Common myeloid progenitor, CD34-positive (primary cell): ENCODE measurements at regions not wholly inside any gene's neighbourhood (a gene's known extent, or its start where the extent isn't known, plus 50 kb on each side); places are given as distances from the start of the nearest gene placed in this dataset.

Experiments used
- CTCF ChIA-PET: fragments of 350-600 bp; sonication (Branson Sonifier 250); formaldehyde crosslinking; loops from one replicate; lab custom pipeline; 2021; ENCODE audit warnings: antibody characterized with exemption; lab: Charles Lee
- POLR2A ChIA-PET: fragments of 350-600 bp; sonication (Branson Sonifier 250); formaldehyde crosslinking; loops from one replicate; lab custom pipeline; 2021; ENCODE audit warnings: antibody characterized with exemption; lab: Charles Lee
- DNase-seq, 3 donors: peaks; one replicate each; pipeline versions ENCODE4 v3.0.0 to v3.0.0-alpha.2; 2013
- H3K27ac ChIP-seq, 2 experiments: 1 replicate in 1 of 2; 2 replicates in 1 of 2; pipeline ENCODE4 v1.7.0; 2013; ENCODE audit warnings: inconsistent platforms in 2 of 2, low read length in 2 of 2, mild to moderate bottlenecking in 2 of 2, low read depth in 1 of 2, moderate library complexity in 1 of 2; ENCODE audit not compliant: severe bottlenecking in 2 of 2, insufficient read depth in 1 of 2, poor library complexity in 1 of 2
- H3K27me3 ChIP-seq, 5 experiments: replicated peaks in 2 of 5; 1 replicate in 3 of 5; 2 replicates in 2 of 5; pipeline versions ENCODE4 v1.6.1 to v1.7.0; 2013; ENCODE audit warnings: low read length in 4 of 5, mild to moderate bottlenecking in 2 of 5, moderate library complexity in 2 of 5, inconsistent platforms in 1 of 5; ENCODE audit not compliant: insufficient read depth in 5 of 5, control insufficient read depth in 4 of 5
- H3K36me3 ChIP-seq, 4 experiments: 1 replicate in 2 of 4; 2 replicates in 2 of 4; pipeline versions ENCODE4 v1.6.1 to v1.7.0; 2013; ENCODE audit warnings: low read length in 3 of 4, control low read depth in 1 of 4, mild to moderate bottlenecking in 1 of 4; ENCODE audit not compliant: control insufficient read depth in 4 of 4, insufficient read depth in 4 of 4
- H3K4me1 ChIP-seq, 4 experiments: 1 replicate in 3 of 4; 2 replicates in 1 of 4; pipeline versions ENCODE4 v1.6.1 to v1.7.1; 2013; ENCODE audit warnings: low read length in 3 of 4, mild to moderate bottlenecking in 3 of 4, control low read depth in 1 of 4, inconsistent platforms in 1 of 4, moderate library complexity in 1 of 4; ENCODE audit not compliant: control insufficient read depth in 4 of 4, insufficient read depth in 4 of 4; ENCODE audit errors: control extremely low read depth in 1 of 4
- H3K4me3 ChIP-seq, 7 experiments: 1 replicate in 4 of 7; 2 replicates in 3 of 7; pipeline versions ENCODE4 v1.5.1 to v1.7.0; 2013; ENCODE audit warnings: mild to moderate bottlenecking in 7 of 7, low read length in 6 of 7, moderate library complexity in 6 of 7, inconsistent platforms in 2 of 7, low read depth in 2 of 7, control low read depth in 1 of 7; ENCODE audit not compliant: insufficient read depth in 4 of 7, control insufficient read depth in 1 of 7; ENCODE audit errors: extremely low read depth in 1 of 7
- H3K9me3 ChIP-seq, 5 experiments: 1 replicate in 4 of 5; 2 replicates in 1 of 5; pipeline versions ENCODE4 v1.6.1 to v1.7.1; 2013; ENCODE audit warnings: low read length in 4 of 5, mild to moderate bottlenecking in 2 of 5, inconsistent platforms in 1 of 5, low read depth in 1 of 5, moderate library complexity in 1 of 5; ENCODE audit not compliant: control insufficient read depth in 4 of 5, insufficient read depth in 2 of 5; ENCODE audit errors: control extremely low read depth in 1 of 5
- WGBS: methylation state at CpG from one replicate; pipeline ENCODE4 v1.1.5; 2013; ENCODE audit not compliant: insufficient coverage; 5-methylcytosine and 5-hydroxymethylcytosine counted together

- peaks cover 0 to 8% (median 0%) of the 10 kb centered on the region in 5 experiments for H3K27me3 ChIP-seq
- DNase-seq, result no peak
- H3K36me3 ChIP-seq, result no peaks in the 10 kb centered on the region
- 100% methylated on average over 3 of the region's 10 CpGs for WGBS
- H3K9me3 ChIP-seq, result no peaks in the 10 kb centered on the region
- no peak overlapping the region for H3K27ac ChIP-seq
- H3K4me1 ChIP-seq, result no peaks in the 10 kb centered on the region
- CTCF ChIA-PET, result no interaction called here
- POLR2A ChIA-PET, result no interaction called here
- H3K4me3 ChIP-seq, result no peak overlapping the region
Measured at GRCh38 chr10:78800535-78801320, 268.0 kb upstream of the ZMIZ1 start.

- Histone ChIP-seq H3K9me3 (no peaks in the 10 kb centered on the region), H3K4me3 (no peak overlapping the region), H3K27me3 (peaks cover 0 to 8% (median 0%) of the 10 kb centered on the region in 5 experiments), H3K27ac (no peak overlapping the region), H3K4me1 (no peaks in the 10 kb centered on the region), H3K36me3 (no peaks in the 10 kb centered on the region)
- POLR2A ChIA-PET, result no interaction called here
- 100% methylated on average over 2 of the region's 4 CpGs for WGBS
- no peak for DNase-seq
- CTCF ChIA-PET, result no interaction called here
Measured at GRCh38 chr10:78802431-78802830, 266.3 kb upstream of the ZMIZ1 start.

GRCh38 chr10:78802866-78803265 is 265.9 kb upstream of the ZMIZ1 start:
- Histone ChIP-seq H3K4me1 (no peaks in the 10 kb centered on the region), H3K36me3 (no peaks in the 10 kb centered on the region), H3K9me3 (no peaks in the 10 kb centered on the region), H3K27me3 (peaks cover 0 to 8% (median 0%) of the 10 kb centered on the region in 5 experiments), H3K4me3 (no peak overlapping the region), H3K27ac (no peak overlapping the region)
- WGBS, result 81% methylated on average over 10 of the region's 11 CpGs
- ChIA-PET POLR2A (no interaction called here), CTCF (no interaction called here)
- DNase-seq, result no peak

GRCh38 chr10:78803710-78804109 is 265.1 kb upstream of the ZMIZ1 start:
- WGBS, result 96% methylated on average over 8 of the region's 8 CpGs
- Histone ChIP-seq H3K4me1 (no peaks in the 10 kb centered on the region), H3K27me3 (peaks cover 0 to 8% (median 0%) of the 10 kb centered on the region in 5 experiments), H3K4me3 (no peak overlapping the region), H3K27ac (no peak overlapping the region), H3K36me3 (no peaks in the 10 kb centered on the region), H3K9me3 (no peaks in the 10 kb centered on the region)
- CTCF ChIA-PET, result no interaction called here
- POLR2A ChIA-PET, result no interaction called here
- no peak for DNase-seq

GRCh38 chr10:78804411-78805032 is 264.2 kb upstream of the ZMIZ1 start:
- 98% methylated on average over 7 of the region's 7 CpGs for WGBS
- Histone ChIP-seq H3K27me3 (peaks cover 0 to 4% (median 0%) of the 10 kb centered on the region in 5 experiments), H3K4me3 (no peak overlapping the region), H3K4me1 (no peaks in the 10 kb centered on the region), H3K27ac (no peak overlapping the region), H3K9me3 (no peaks in the 10 kb centered on the region), H3K36me3 (no peaks in the 10 kb centered on the region)
- POLR2A ChIA-PET, result no interaction called here
- CTCF ChIA-PET, result no interaction called here
- DNase-seq, result no peak

- Histone ChIP-seq H3K27me3 (peaks cover 0 to 3% (median 0%) of the 10 kb centered on the region in 5 experiments), H3K9me3 (no peaks in the 10 kb centered on the region), H3K4me1 (no peaks in the 10 kb centered on the region), H3K36me3 (no peaks in the 10 kb centered on the region), H3K4me3 (no peak overlapping the region), H3K27ac (no peak overlapping the region)
- CTCF ChIA-PET, result no interaction called here
- POLR2A ChIA-PET, result no interaction called here
- DNase-seq, result peak in 1 of 3 donors; percentile 6
- WGBS, result 78% methylated on average over 6 of the region's 6 CpGs
Measured at GRCh38 chr10:78805176-78805575, 263.6 kb upstream of the ZMIZ1 start.

- H3K27ac ChIP-seq, result no peak overlapping the region
- POLR2A ChIA-PET, result no interaction called here
- DNase-seq, result no peak
- CTCF ChIA-PET, result no interaction called here
- H3K9me3 ChIP-seq, result peaks cover 0 to 5% (median 0%) of the 10 kb centered on the region in 5 experiments
- H3K4me3 ChIP-seq, result no peak overlapping the region
- WGBS, result 83% methylated on average over 2 of the region's 2 CpGs
- H3K27me3 ChIP-seq, result peaks cover 0 to 3% (median 0%) of the 10 kb centered on the region in 5 experiments
- no peaks in the 10 kb centered on the region for H3K4me1 ChIP-seq
- H3K36me3 ChIP-seq, result no peaks in the 10 kb centered on the region
Measured at GRCh38 chr10:78806681-78807221, 262.0 kb upstream of the ZMIZ1 start.
